Endothelial cell of umbilical vein (primary cell): ENCODE measurements at regions not wholly inside any gene's neighbourhood (a gene's known extent, or its start where the extent isn't known, plus 50 kb on each side); places are given as distances from the start of the nearest gene placed in this dataset.

Experiments
- BruUV-seq: library from RNA; stranded (reverse); fragments of 400-500 nt; replicated peaks from 2 replicates; lab custom pipeline; 2021; lab: Mats Ljungman, UMichigan
- CTCF ChIA-PET: fragments of 300-600, 350-600 bp; sonication (Branson Sonifier 250); formaldehyde crosslinking; loops from one replicate; lab custom pipeline; 2021; ENCODE audit warnings: antibody characterized with exemption, inconsistent platforms; lab: Charles Lee
- POLR2A ChIA-PET: fragments of 300-600, 350-600 bp; sonication (Branson Sonifier 250); formaldehyde crosslinking; loops from one replicate; lab custom pipeline; 2021; ENCODE audit warnings: antibody characterized with exemption, inconsistent platforms; lab: Charles Lee
- DNase-seq: peaks from one replicate; pipeline ENCODE4 v3.0.0-alpha.2; 2011; ENCODE audit warnings: low read depth, low spot score
- FAIRE-seq: peaks from 2 replicates; lab custom pipeline; 2011; peaks lifted over from hg19 to GRCh38; lab: Jason Lieb, UNC
- H2AFZ ChIP-seq: 2 replicates; pipeline ENCODE4 v1.6.0; 2012; ENCODE audit warnings: low read depth, low read length, control low read depth, inconsistent platforms
- H3K27ac ChIP-seq: 2 replicates; pipeline ENCODE4 v1.5.1; 2011; ENCODE audit warnings: low read depth, mild to moderate bottlenecking, control low read depth, low read length, moderate library complexity; ENCODE audit not compliant: insufficient read depth
- H3K27me3 ChIP-seq, 2 experiments: 2 replicates each; pipeline versions ENCODE4 v1.6.0 to v1.6.1; 2011; ENCODE audit warnings: low read length in 2 of 2, mixed read lengths in 1 of 2; ENCODE audit not compliant: control insufficient read depth in 2 of 2, insufficient read depth in 2 of 2
- H3K36me3 ChIP-seq, 2 experiments: 2 replicates in 1 of 2; 3 replicates in 1 of 2; pipeline ENCODE4 v1.5.1; 2011; ENCODE audit warnings: low read length in 2 of 2, mild to moderate bottlenecking in 1 of 2, moderate library complexity in 1 of 2; ENCODE audit not compliant: control insufficient read depth in 2 of 2, insufficient read depth in 2 of 2; ENCODE audit errors: extremely low read depth in 1 of 2
- H3K4me1 ChIP-seq: 3 replicates; pipeline ENCODE4 v1.5.1; 2011; ENCODE audit warnings: mild to moderate bottlenecking, low read length; ENCODE audit not compliant: control insufficient read depth, insufficient read depth; ENCODE audit errors: extremely low read depth
- H3K4me2 ChIP-seq: 2 replicates; pipeline ENCODE4 v1.6.1; 2011; ENCODE audit warnings: low read length, control low read depth, mixed read lengths; ENCODE audit not compliant: insufficient read depth
- H3K4me3 ChIP-seq, 3 experiments: fragments of 200-600 bp in 1 of 3; sonication (generic), shearing (Covaris generic) in 1 of 3; replicated peaks in 1 of 3; 2 replicates each; pipeline ENCODE4 v1.5.1; 2011 to 2016; ENCODE audit warnings: control low read depth in 3 of 3, low read length in 3 of 3, mild to moderate bottlenecking in 2 of 3, inconsistent platforms in 1 of 3, low read depth in 1 of 3, moderate library complexity in 1 of 3; ENCODE audit not compliant: insufficient read depth in 1 of 3
- H3K79me2 ChIP-seq: 2 replicates; pipeline ENCODE4 v1.6.0; 2012; ENCODE audit warnings: low read length, inconsistent platforms; ENCODE audit not compliant: control insufficient read depth, insufficient read depth
- H3K9ac ChIP-seq: replicated peaks from 2 replicates; pipeline ENCODE3; 2011; ENCODE audit warnings: low read length, control low read depth; ENCODE audit not compliant: insufficient read depth; ENCODE audit errors: extremely low read depth
- H3K9me1 ChIP-seq: replicated peaks from 3 replicates; pipeline ENCODE4 v1.6.0; 2011; ENCODE audit warnings: mild to moderate bottlenecking, low read length; ENCODE audit not compliant: control insufficient read depth, insufficient read depth; ENCODE audit errors: extremely low read depth
- H3K9me3 ChIP-seq: replicated peaks from 2 replicates; pipeline ENCODE4 v1.5.1; 2012; ENCODE audit warnings: low read length, inconsistent platforms; ENCODE audit not compliant: control insufficient read depth, insufficient read depth
- H4K20me1 ChIP-seq: replicated peaks from 2 replicates; pipeline ENCODE3; 2011; ENCODE audit warnings: mild to moderate bottlenecking, low read length; ENCODE audit not compliant: control insufficient read depth, insufficient read depth; ENCODE audit errors: extremely low read depth
- CTCF ChIP-seq, 2 donors: IDR thresholded peaks; 1 replicate in 1 of 2; 2 replicates in 1 of 2; pipeline ENCODE4 v1.5.1; 2011; ENCODE audit warnings: low read length in 2 of 2, mild to moderate bottlenecking in 2 of 2, moderate library complexity in 2 of 2, control low read depth in 1 of 2, inconsistent platforms in 1 of 2, low read depth in 1 of 2; ENCODE audit not compliant: insufficient read depth in 1 of 2; ENCODE audit errors: extremely low read depth in 1 of 2
- EZH2 ChIP-seq: IDR thresholded peaks from 2 replicates; pipeline ENCODE4 v1.6.1; 2012; ENCODE audit warnings: borderline replicate concordance, low read depth, mild to moderate bottlenecking, moderate library complexity, low read length, inconsistent platforms; ENCODE audit not compliant: severe bottlenecking
- FOS ChIP-seq: IDR thresholded peaks from 2 replicates; pipeline ENCODE4 v1.6.1; 2011; ENCODE audit warnings: mild to moderate bottlenecking, low read length, moderate library complexity, borderline replicate concordance; ENCODE audit not compliant: insufficient read depth
- GATA2 ChIP-seq: IDR thresholded peaks from 2 replicates; pipeline ENCODE4 v1.7.0; 2011; ENCODE audit warnings: low read depth, mild to moderate bottlenecking, moderate library complexity, mixed read lengths, low read length; ENCODE audit not compliant: insufficient read length, insufficient read depth
- JUN ChIP-seq: IDR thresholded peaks from 2 replicates; pipeline ENCODE4 v1.6.1; 2011; ENCODE audit warnings: borderline replicate concordance, low read depth; ENCODE audit not compliant: insufficient read length, insufficient read depth
- MAX ChIP-seq: IDR thresholded peaks from 2 replicates; pipeline ENCODE4 v1.6.1; 2011; ENCODE audit not compliant: insufficient read depth, insufficient read length
- MYC ChIP-seq: IDR thresholded peaks from one replicate; pipeline ENCODE4 v1.6.1; 2011; ENCODE audit warnings: mild to moderate bottlenecking, low read depth, low read length
- POLR2A ChIP-seq: IDR thresholded peaks from 2 replicates; pipeline ENCODE4 v1.6.1; 2012; ENCODE audit warnings: low read depth, mild to moderate bottlenecking, control low read depth, low read length
- POLR2AphosphoS5 ChIP-seq: IDR thresholded peaks from 2 replicates; pipeline ENCODE4 v1.6.1; 2012; ENCODE audit warnings: low read depth, mild to moderate bottlenecking, control low read depth, low read length, moderate library complexity; ENCODE audit not compliant: insufficient read depth
- dilution Hi-C: fragments of 300-500 bp; cut with MboI; formaldehyde crosslinking; loops from one replicate; pipeline ENCODE4 v1.15.0; 2019; ENCODE audit warnings: low sequenced_read_pairs; ENCODE audit not compliant: extremely low pct_ligation_motif_present
- intact Hi-C: fragments of 100-400 bp; cut with micrococcal nuclease; formaldehyde crosslinking; loops from one replicate; pipeline ENCODE4 v1.10.0; 2022

GRCh38 chr12:95408201-95408600 lies 65.8 kb upstream of the METAP2 start:
- ChIA-PET POLR2A (no interaction called here), CTCF (no interaction called here)
- no peaks in the 10 kb centered on the region for H3K4me1 ChIP-seq
- no TSS peak for BruUV-seq
- intact Hi-C loops (no loop called here), dilution Hi-C loops (no loop called here)
- H3K4me3 ChIP-seq = no peak overlapping the region
- no peaks in the 10 kb centered on the region for H3K36me3 ChIP-seq
- H3K27ac ChIP-seq = no peak overlapping the region
- H3K79me2 ChIP-seq = no peaks in the 10 kb centered on the region
- H3K4me2 ChIP-seq = no peak overlapping the region
- no peak overlapping the region for H3K9ac ChIP-seq
- H3K27me3 ChIP-seq = peaks cover 0 to 4% of the 10 kb centered on the region in 2 experiments
- no peak for TF ChIP-seq GATA2
- TF ChIP-seq MAX = no peak
- no peak for TF ChIP-seq JUN
- no peak for TF ChIP-seq CTCF (IDR thresholded peaks at IDR 0.05; ENCODE audit: extremely low read depth in 1 of 2, insufficient read depth in 1 of 2, low read depth in 1 of 2, low read length in 2 of 2)
- TF ChIP-seq MYC = no peak
- no peak for TF ChIP-seq FOS
- no peak for TF ChIP-seq EZH2
- TF ChIP-seq POLR2AphosphoS5 = no peak
- no peak for TF ChIP-seq POLR2A
- H2AFZ ChIP-seq = no peak overlapping the region
- H3K9me3 ChIP-seq = no peaks in the 10 kb centered on the region
- FAIRE-seq = no peak
- DNase-seq = no peak
- H4K20me1 ChIP-seq = no peaks in the 10 kb centered on the region
- H3K9me1 ChIP-seq = no peaks in the 10 kb centered on the region
